Sigmoid colon (tissue), 6 donors: ENCODE measurements at regions not wholly inside any gene's neighbourhood (a gene's known extent, or its start where the extent isn't known, plus 50 kb on each side); places are given as distances from the start of the nearest gene placed in this dataset.
"Not testable (repeated sequence)": the region's sequence is repeated elsewhere in the genome, so short reads cannot be mapped to it uniquely, and the experiment has no call there.

Experiments
- DNase-seq: peaks from one replicate; pipeline ENCODE4 v3.0.0-alpha.2; 2019
- H3K27ac ChIP-seq, 4 donors: fragments of 200-600 bp; sonication (generic); one replicate each; pipeline ENCODE4 v1.5.1; 2016 to 2019; ENCODE audit warnings: mild to moderate bottlenecking in 1 of 4
- H3K27me3 ChIP-seq, 3 donors: fragments of 200-600 bp; sonication (generic); one replicate each; pipeline ENCODE4 v1.5.1; 2019; ENCODE audit warnings: mild to moderate bottlenecking in 1 of 3
- H3K36me3 ChIP-seq, 4 donors: fragments of 200-600 bp; sonication (generic); one replicate each; pipeline ENCODE4 v1.5.1; 2016 to 2019
- H3K4me1 ChIP-seq, 4 donors: fragments of 200-600 bp; sonication (generic); one replicate each; pipeline ENCODE4 v1.5.1; 2017 to 2019
- H3K4me3 ChIP-seq, 4 donors: fragments of 200-600 bp; sonication (generic); one replicate each; pipeline ENCODE4 v1.5.1; 2017 to 2019; ENCODE audit warnings: mild to moderate bottlenecking in 2 of 4, moderate library complexity in 1 of 4
- H3K9me3 ChIP-seq, 4 donors: fragments of 200-600 bp in 3 of 4; sonication (generic) in 3 of 4; one replicate each; pipeline versions ENCODE4 v1.5.1 to v1.6.1; 2013 to 2019
- EP300 ChIP-seq, 4 donors: sonication (generic); formaldehyde crosslinking; IDR thresholded peaks; one replicate each; pipeline ENCODE4 v1.6.1; 2017; ENCODE audit warnings: antibody characterized with exemption in 4 of 4
- POLR2A ChIP-seq, 2 donors: fragments of 450-650 bp; IDR thresholded peaks; one replicate each; pipeline ENCODE4 v1.6.1; 2016; ENCODE audit warnings: antibody characterized with exemption in 2 of 2, mild to moderate bottlenecking in 2 of 2, moderate library complexity in 2 of 2
- POLR2AphosphoS5 ChIP-seq, 4 donors: sonication (generic); formaldehyde crosslinking; IDR thresholded peaks; one replicate each; pipeline ENCODE4 v1.6.1; 2017; ENCODE audit warnings: antibody characterized with exemption in 4 of 4
- WGBS, 2 donors: extraction: QIAGEN DNeasy Blood & Tissue Kit; methylation state at CpG; one replicate each; pipeline ENCODE4 v1.1.7; 2013; 5-methylcytosine and 5-hydroxymethylcytosine counted together
- intact Hi-C: fragments of 100-400 bp; cut with DNase I; formaldehyde crosslinking; loops from one replicate; pipeline ENCODE4 v1.15.1; 2023
- TF ChIP-seq, protein P1 (sequence below), 4 experiments: fragments of 450-650 bp in 3 of 4; fragments of 200-600 bp in 1 of 4; IDR thresholded peaks; one replicate each; pipeline ENCODE4 v1.5.1; 2016 to 2019; ENCODE audit warnings: antibody characterized with exemption in 4 of 4, mild to moderate bottlenecking in 3 of 4, moderate library complexity in 2 of 4
- donor health status: healthy with polysubstance abuse.
- donor health status: healthy.

DNA sequence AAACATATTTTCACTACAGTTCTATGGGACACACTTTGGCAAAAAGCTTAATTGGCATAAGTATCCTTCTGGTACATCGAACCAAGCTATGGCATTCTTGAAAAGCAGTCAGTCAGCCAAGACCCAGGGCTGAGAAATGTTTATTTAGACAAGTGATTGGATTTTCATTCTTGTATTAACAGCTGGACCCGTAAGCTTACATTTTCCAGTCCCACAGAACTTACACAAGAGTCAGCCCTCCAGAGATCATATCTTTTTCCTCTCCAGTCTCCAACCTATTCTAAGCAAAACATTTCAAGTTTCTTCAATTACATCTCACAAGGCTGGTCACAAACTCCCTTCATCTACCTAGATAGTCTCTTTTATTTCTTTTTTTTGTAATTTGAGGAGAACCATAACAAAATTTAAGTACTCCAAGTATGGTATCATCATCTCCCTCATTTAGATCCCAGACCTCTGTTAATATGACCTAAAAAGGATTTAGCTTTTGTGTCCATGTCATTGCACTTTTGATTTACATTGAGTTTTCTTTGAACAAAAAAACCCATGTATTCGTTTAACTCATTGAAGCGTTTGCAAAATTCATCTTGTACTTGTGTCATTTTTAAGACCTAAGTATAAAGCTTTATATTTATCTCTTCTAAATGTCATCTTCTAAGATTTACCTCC, 67.9 kb upstream of the GRK3 start:
- no peak overlapping the region for H3K4me3 ChIP-seq
- intact Hi-C loops = no loop called here
- 78 to 83% methylated on average over 4 of the region's 4 CpGs for WGBS, 2 donors
- H3K27ac ChIP-seq = no peak overlapping the region
- H3K9me3 ChIP-seq = no peaks in the 10 kb centered on the region
- no peak for DNase-seq
- TF ChIP-seq EP300 (IDR thresholded peaks at IDR 0.05) (no peak), POLR2AphosphoS5 (IDR thresholded peaks at IDR 0.05) (no peak), POLR2A (IDR thresholded peaks at IDR 0.05) (no peak)
- TF ChIP-seq, protein P1, sequence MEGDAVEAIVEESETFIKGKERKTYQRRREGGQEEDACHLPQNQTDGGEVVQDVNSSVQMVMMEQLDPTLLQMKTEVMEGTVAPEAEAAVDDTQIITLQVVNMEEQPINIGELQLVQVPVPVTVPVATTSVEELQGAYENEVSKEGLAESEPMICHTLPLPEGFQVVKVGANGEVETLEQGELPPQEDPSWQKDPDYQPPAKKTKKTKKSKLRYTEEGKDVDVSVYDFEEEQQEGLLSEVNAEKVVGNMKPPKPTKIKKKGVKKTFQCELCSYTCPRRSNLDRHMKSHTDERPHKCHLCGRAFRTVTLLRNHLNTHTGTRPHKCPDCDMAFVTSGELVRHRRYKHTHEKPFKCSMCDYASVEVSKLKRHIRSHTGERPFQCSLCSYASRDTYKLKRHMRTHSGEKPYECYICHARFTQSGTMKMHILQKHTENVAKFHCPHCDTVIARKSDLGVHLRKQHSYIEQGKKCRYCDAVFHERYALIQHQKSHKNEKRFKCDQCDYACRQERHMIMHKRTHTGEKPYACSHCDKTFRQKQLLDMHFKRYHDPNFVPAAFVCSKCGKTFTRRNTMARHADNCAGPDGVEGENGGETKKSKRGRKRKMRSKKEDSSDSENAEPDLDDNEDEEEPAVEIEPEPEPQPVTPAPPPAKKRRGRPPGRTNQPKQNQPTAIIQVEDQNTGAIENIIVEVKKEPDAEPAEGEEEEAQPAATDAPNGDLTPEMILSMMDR (IDR thresholded peaks at IDR 0.05) = no peak
- no peaks in the 10 kb centered on the region for H3K36me3 ChIP-seq
- peaks cover 0 to 11% (median 0%) of the 10 kb centered on the region in 4 donors for H3K4me1 ChIP-seq
- no peaks in the 10 kb centered on the region for H3K27me3 ChIP-seq

DNA sequence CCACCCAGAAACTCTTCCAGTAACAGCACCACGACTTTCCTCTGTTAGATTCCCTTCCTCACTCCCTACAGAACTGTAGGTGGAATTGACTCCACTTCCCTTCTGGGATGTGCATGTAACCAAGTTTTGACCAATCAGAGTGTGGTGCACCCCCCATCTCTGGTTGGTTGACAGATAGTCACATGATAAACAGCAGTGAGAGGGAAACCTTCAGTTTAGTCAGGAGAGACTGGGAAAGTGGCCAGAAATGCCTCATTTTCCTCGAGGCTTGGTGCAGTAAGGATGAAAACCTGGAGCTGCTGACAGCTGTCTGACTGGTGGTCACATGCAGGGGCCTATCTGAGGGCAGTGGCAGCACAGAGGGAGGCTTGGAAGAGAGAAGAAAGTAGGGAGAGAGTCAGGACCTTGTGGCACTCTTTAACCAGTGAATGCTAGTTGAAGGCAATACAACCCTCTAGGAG, 67.3 kb upstream of the GRK3 start:
- Histone ChIP-seq H3K27me3 (no peaks in the 10 kb centered on the region), H3K4me3 (no peak overlapping the region), H3K27ac (no peak overlapping the region), H3K9me3 (no peaks in the 10 kb centered on the region), H3K36me3 (no peaks in the 10 kb centered on the region), H3K4me1 (peaks cover 0 to 11% (median 0%) of the 10 kb centered on the region in 4 donors)
- 31 to 54% methylated on average over 2 of the region's 2 CpGs for WGBS, 2 donors
- DNase-seq = no peak
- intact Hi-C loops = no loop called here
- no peak for TF ChIP-seq EP300 (IDR thresholded peaks at IDR 0.05)
- TF ChIP-seq POLR2A (IDR thresholded peaks at IDR 0.05) = no peak

DNA sequence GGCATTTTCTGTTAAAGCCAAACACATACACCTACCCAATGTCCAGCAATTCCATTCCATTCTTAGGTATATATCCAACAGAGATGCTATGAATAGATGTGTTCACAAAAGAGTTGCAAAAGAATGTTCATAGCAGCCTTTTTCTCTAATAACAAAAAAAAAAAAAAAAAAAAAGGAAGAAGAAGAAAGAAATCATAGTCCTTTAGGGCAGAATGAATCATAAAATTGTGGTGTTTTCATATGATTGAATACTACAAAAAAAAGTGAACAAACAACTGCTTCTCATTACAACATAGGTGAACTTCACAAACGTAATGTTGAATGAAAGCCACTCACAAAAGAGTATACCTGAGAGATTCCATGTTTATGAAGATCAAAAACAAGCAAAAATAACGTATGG, 66.8 kb upstream of the GRK3 start:
- Histone ChIP-seq H3K27me3 (no peaks in the 10 kb centered on the region), H3K4me3 (no peak overlapping the region), H3K4me1 (peaks cover 0 to 10% (median 0%) of the 10 kb centered on the region in 4 donors), H3K9me3 (no peaks in the 10 kb centered on the region), H3K27ac (no peak overlapping the region), H3K36me3 (no peaks in the 10 kb centered on the region)
- DNase-seq = no peak
- 51 to 86% methylated on average over 2 of the region's 2 CpGs for WGBS, 2 donors
- intact Hi-C loops = no loop called here
- TF ChIP-seq EP300 (IDR thresholded peaks at IDR 0.05) (no peak), POLR2A (IDR thresholded peaks at IDR 0.05) (no peak), POLR2AphosphoS5 (IDR thresholded peaks at IDR 0.05) (no peak)
- TF ChIP-seq, protein P1 (IDR thresholded peaks at IDR 0.05) = no peak

DNA sequence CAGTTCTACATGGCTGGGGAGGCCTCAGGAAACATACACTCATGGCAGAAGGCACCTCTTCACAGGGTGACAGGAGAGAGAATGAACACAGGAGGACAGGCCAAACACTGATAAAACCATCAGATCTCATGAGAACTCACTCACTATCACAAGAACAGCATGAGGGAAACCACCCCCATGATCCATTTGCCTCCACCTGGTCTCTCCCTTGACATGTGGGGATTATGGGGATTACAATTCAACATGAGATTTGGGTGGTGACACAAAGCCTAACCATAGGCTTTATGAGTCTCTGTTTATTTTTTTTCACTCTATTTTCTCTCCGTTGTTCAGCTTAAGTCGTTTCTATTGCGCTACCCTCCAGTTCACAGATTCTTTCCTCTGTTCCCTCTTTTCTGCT, 63.8 kb upstream of the GRK3 start:
- DNase-seq, H3K27me3 ChIP-seq, H3K27ac ChIP-seq, intact Hi-C loops, H3K4me3 ChIP-seq, H3K36me3 ChIP-seq, H3K9me3 ChIP-seq, H3K4me1 ChIP-seq: not testable (repeated sequence)
- 62 to 87% methylated on average over 3 of the region's 3 CpGs for WGBS, 2 donors

DNA sequence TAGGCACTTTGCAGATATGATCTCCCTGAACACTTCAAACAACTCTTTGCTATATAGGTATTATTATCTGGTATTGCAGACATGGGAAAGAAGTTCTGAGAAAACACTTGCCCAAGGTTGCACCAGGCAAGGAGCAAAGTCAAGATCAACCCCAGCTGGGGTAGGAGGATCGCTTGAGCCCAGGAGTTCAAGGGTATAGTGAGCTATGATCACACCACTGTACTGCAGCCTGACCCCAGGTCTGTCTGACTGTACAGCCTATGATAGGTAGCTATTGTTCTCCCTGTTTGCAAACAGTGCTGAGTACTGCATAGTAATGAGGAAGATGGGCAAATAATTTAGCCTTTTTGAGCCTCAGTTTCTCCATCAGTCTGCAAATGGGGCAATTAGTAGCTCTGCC, 60.5 kb upstream of the GRK3 start:
- H3K4me1 ChIP-seq, intact Hi-C loops, H3K27ac ChIP-seq, H3K4me3 ChIP-seq, DNase-seq, H3K36me3 ChIP-seq, H3K9me3 ChIP-seq, H3K27me3 ChIP-seq: not testable (repeated sequence)
- WGBS, 2 donors = 83 to 88% methylated on average over 1 of the region's 1 CpG

DNA sequence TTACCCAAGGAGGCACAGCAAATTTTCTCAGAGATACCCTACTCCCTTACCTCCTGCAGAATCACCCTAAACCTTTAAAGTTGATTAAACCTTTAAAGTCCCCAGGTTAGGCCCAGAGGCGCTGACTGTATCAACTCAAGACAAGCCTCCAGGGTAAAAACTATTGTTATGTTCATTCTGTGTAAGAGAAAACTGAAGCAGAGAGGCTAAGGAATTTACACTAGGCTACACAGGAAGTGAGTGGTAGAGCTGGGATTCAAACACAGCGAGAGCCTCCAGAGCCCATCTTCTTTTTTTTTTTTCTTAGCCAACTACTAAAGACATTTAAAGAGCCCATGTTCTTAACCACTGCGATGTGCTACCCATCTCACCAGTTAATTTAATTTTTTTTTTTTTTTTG, 56.3 kb upstream of the GRK3 start:
- WGBS, 2 donors = 61 to 86% methylated on average over 3 of the region's 3 CpGs
- no peak overlapping the region for H3K27ac ChIP-seq
- TF ChIP-seq EP300 (IDR thresholded peaks at IDR 0.05) (no peak), POLR2AphosphoS5 (IDR thresholded peaks at IDR 0.05) (no peak), POLR2A (IDR thresholded peaks at IDR 0.05) (no peak)
- TF ChIP-seq, protein P1 (IDR thresholded peaks at IDR 0.05) = no peak
- H3K27me3 ChIP-seq = no peaks in the 10 kb centered on the region
- H3K4me3 ChIP-seq = no peak overlapping the region
- no peaks in the 10 kb centered on the region for H3K4me1 ChIP-seq
- intact Hi-C loops = no loop called here
- no peak for DNase-seq
- H3K9me3 ChIP-seq = no peaks in the 10 kb centered on the region
- H3K36me3 ChIP-seq = peaks cover 0 to 5% (median 0%) of the 10 kb centered on the region in 4 donors
